ENCODE measurements at regions not wholly inside any gene's neighbourhood (a gene's known extent, or its start where the extent isn't known, plus 50 kb on each side); places are given as distances from the start of the nearest gene placed in this dataset.
"Not testable (repeated sequence)": the region's sequence is repeated elsewhere in the genome, so short reads cannot be mapped to it uniquely, and the experiment has no call there.

DNA sequence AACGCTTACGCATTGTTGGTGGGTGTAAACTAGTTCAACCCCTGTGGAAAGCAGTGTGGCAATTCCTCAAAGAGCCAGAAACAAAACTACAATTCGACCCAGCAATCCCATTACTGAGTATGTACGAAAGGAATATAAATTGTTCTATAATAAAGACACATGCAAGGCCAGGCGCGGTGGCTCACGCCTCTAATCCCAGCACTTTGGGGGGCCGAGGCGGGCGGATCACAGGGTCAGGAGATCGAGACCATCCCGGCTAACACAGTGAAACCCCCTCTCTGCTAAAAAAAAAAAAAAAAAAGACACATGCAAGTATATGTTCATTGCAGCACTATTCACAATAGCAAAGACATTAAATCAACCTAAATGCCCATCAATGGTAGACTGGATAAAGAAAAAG lies 217.6 kb upstream of the ISL1 start:
- H3K27ac ChIP-seq (ENCODE audit: low read depth); DNase-seq (ENCODE audit: low spot score); H3K4me3 Mint-ChIP-seq; H4K20me1 ChIP-seq (replicated peaks; ENCODE audit: insufficient read depth); H3K27me3 Mint-ChIP-seq (ENCODE audit: insufficient read depth, low read depth, poor library complexity); H3K79me2 ChIP-seq (replicated peaks; ENCODE audit: insufficient read depth); H3K27ac Mint-ChIP-seq; H3K4me1 Mint-ChIP-seq; ATAC-seq; H3K9me2 ChIP-seq (ENCODE audit: insufficient read depth); H2AFZ ChIP-seq; H3K4me2 ChIP-seq; H3K4me3 ChIP-seq; H3K36me3 ChIP-seq (ENCODE audit: insufficient read depth); H3K4me1 ChIP-seq (ENCODE audit: insufficient read depth); H3K36me3 Mint-ChIP-seq (ENCODE audit: low read depth); H3F3A ChIP-seq (replicated peaks; ENCODE audit: low read depth); H3K27me3 ChIP-seq (ENCODE audit: insufficient read depth): not testable (repeated sequence)
- H3K9me3 Mint-ChIP-seq = peaks cover 19% of the 10 kb centered on the region

DNA sequence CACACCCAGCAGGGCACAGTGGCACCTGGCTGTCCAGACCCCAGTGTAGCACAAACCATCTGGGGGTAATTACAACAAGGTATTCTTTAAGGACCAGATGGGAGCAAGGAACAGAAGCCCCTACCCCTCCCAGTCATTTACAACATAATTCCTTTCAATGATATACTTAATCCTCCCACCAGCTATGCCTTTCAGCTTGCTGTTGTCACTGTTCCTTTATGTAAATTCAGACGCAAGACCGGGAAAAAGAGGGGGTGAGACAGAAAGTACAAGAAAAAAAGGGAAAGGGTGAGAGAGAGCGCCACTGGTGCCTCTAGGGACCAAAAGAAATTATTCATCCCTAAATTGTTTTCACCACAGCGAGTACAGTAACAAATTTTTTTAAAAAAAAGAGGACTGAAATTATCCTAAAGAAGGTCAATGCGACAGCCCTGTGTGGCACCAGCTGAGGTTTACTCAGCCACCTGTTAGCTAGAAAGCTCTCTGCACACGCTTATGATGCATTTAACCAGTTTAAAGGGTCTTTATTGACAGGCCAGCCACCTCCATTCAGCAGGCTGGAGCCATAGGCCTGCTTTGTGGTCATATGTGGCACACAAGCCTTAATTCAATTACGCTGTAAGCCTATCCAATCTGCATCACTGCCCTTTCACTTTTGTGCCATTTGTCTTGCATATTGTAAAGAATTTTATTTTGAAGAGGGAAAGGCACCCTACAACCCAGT lies 210.2 kb upstream of the ISL1 start:
- H3K27me3 ChIP-seq (ENCODE audit: insufficient read depth) = no peaks in the 10 kb centered on the region
- H3K27me3 Mint-ChIP-seq (ENCODE audit: insufficient read depth, low read depth, poor library complexity) = no peaks in the 10 kb centered on the region
- H4K20me1 ChIP-seq (replicated peaks; ENCODE audit: insufficient read depth) = no peaks in the 10 kb centered on the region
- ATAC-seq (peak; percentile 94), DNase-seq (ENCODE audit: low spot score) (peak; percentile 53)
- peaks cover 24% of the 10 kb centered on the region for H3K4me1 Mint-ChIP-seq
- peaks cover 31% of the 10 kb centered on the region for H3K4me1 ChIP-seq (ENCODE audit: insufficient read depth)
- no peaks in the 10 kb centered on the region for H3K9me3 Mint-ChIP-seq
- TF ChIP-seq, protein P1, sequence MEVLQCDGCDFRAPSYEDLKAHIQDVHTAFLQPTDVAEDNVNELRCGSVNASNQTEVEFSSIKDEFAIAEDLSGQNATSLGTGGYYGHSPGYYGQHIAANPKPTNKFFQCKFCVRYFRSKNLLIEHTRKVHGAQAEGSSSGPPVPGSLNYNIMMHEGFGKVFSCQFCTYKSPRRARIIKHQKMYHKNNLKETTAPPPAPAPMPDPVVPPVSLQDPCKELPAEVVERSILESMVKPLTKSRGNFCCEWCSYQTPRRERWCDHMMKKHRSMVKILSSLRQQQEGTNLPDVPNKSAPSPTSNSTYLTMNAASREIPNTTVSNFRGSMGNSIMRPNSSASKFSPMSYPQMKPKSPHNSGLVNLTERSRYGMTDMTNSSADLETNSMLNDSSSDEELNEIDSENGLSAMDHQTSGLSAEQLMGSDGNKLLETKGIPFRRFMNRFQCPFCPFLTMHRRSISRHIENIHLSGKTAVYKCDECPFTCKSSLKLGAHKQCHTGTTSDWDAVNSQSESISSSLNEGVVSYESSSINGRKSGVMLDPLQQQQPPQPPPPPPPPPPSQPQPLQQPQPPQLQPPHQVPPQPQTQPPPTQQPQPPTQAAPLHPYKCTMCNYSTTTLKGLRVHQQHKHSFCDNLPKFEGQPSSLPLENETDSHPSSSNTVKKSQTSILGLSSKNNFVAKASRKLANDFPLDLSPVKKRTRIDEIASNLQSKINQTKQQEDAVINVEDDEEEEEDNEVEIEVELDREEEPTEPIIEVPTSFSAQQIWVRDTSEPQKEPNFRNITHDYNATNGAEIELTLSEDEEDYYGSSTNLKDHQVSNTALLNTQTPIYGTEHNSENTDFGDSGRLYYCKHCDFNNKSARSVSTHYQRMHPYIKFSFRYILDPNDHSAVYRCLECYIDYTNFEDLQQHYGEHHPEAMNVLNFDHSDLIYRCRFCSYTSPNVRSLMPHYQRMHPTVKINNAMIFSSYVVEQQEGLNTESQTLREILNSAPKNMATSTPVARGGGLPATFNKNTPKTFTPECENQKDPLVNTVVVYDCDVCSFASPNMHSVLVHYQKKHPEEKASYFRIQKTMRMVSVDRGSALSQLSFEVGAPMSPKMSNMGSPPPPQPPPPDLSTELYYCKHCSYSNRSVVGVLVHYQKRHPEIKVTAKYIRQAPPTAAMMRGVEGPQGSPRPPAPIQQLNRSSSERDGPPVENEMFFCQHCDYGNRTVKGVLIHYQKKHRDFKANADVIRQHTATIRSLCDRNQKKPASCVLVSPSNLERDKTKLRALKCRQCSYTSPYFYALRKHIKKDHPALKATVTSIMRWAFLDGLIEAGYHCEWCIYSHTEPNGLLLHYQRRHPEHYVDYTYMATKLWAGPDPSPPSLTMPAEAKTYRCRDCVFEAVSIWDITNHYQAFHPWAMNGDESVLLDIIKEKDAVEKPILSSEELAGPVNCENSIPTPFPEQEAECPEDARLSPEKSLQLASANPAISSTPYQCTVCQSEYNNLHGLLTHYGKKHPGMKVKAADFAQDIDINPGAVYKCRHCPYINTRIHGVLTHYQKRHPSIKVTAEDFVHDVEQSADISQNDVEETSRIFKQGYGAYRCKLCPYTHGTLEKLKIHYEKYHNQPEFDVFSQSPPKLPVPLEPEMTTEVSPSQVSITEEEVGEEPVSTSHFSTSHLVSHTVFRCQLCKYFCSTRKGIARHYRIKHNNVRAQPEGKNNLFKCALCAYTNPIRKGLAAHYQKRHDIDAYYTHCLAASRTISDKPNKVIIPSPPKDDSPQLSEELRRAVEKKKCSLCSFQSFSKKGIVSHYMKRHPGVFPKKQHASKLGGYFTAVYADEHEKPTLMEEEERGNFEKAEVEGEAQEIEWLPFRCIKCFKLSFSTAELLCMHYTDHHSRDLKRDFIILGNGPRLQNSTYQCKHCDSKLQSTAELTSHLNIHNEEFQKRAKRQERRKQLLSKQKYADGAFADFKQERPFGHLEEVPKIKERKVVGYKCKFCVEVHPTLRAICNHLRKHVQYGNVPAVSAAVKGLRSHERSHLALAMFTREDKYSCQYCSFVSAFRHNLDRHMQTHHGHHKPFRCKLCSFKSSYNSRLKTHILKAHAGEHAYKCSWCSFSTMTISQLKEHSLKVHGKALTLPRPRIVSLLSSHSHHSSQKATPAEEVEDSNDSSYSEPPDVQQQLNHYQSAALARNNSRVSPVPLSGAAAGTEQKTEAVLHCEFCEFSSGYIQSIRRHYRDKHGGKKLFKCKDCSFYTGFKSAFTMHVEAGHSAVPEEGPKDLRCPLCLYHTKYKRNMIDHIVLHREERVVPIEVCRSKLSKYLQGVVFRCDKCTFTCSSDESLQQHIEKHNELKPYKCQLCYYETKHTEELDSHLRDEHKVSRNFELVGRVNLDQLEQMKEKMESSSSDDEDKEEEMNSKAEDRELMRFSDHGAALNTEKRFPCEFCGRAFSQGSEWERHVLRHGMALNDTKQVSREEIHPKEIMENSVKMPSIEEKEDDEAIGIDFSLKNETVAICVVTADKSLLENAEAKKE (CRISPR knock-in tag; IDR thresholded peaks at IDR 0.05) = no peak
- TF ChIP-seq EZH2 (IDR thresholded peaks at IDR 0.05; ENCODE audit: low read depth, unreplicated experiment) (no peak), NANOG (IDR thresholded peaks at IDR 0.05; ENCODE audit: borderline replicate concordance) (peak; percentile 70)
- H3K27ac Mint-ChIP-seq = peak overlapping the region; percentile 33
- peak overlapping the region; percentile 71 for H3K4me2 ChIP-seq
- H3K4me3 Mint-ChIP-seq = peak overlapping the region; percentile 43
- no peaks in the 10 kb centered on the region for H3K36me3 ChIP-seq (ENCODE audit: insufficient read depth)
- H2AFZ ChIP-seq = no peak overlapping the region
- H3K79me2 ChIP-seq (replicated peaks; ENCODE audit: insufficient read depth) = no peaks in the 10 kb centered on the region
- peak overlapping the region; percentile 60; the same call in 1 of the 2 replicates for H3K27ac ChIP-seq (ENCODE audit: low read depth)
- no peaks in the 10 kb centered on the region for H3K36me3 Mint-ChIP-seq (ENCODE audit: low read depth)
- H3F3A ChIP-seq (replicated peaks; ENCODE audit: low read depth) = no peaks in the 10 kb centered on the region
- no peaks in the 10 kb centered on the region for H3K9me2 ChIP-seq (ENCODE audit: insufficient read depth)
- peak overlapping the region; percentile 20 for H3K4me3 ChIP-seq

Measured in GM23338 (cell line).